ENCODE measurements at regions not wholly inside any gene's neighbourhood (a gene's known extent, or its start where the extent isn't known, plus 50 kb on each side); places are given as distances from the start of the nearest gene placed in this dataset.

DNA sequence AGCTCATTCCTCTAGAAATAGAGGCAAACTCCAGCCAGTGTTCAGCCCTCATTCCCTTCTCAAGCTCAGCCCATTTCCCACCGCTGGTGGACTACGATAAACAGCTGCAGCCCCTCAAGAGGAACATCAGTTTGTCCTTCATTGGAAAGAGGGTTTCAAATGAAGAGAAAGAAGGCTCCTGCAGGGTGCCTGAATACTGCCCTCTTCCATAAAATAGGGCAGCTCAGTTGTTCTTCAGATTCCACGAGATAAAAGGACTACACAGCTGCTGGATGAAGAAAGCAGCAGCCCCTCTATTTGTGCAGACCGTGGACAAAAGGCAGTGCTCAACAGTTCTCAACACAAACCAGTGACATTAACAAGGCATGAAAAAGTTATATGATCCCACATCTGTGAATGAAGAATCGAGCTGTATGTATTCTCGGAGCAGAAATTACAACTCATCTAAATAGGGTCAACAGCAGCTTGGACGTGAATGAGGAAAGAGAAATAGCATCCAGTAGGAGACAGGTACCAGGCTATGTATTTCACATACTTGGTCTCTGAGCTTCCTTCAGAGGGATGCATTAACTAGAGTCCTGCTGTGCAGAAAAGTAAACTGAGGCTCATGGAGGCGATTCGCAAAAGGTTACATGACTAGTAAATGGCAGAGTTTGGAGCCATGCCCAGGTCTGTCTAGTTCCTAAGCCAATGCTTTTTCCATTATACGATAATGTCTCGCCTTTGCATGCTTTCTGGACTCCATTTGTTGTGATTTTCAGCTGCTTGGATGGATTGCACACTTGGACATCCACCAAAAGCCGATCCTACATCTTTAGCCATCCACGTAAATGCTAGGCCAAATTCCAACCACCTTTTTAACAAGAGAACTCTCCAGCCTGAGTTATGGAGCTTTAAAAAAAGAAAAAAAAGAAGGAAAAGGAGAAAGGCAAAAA, 301.2 kb upstream of the PPARGC1A start:
- TF ChIP-seq, protein P1, sequence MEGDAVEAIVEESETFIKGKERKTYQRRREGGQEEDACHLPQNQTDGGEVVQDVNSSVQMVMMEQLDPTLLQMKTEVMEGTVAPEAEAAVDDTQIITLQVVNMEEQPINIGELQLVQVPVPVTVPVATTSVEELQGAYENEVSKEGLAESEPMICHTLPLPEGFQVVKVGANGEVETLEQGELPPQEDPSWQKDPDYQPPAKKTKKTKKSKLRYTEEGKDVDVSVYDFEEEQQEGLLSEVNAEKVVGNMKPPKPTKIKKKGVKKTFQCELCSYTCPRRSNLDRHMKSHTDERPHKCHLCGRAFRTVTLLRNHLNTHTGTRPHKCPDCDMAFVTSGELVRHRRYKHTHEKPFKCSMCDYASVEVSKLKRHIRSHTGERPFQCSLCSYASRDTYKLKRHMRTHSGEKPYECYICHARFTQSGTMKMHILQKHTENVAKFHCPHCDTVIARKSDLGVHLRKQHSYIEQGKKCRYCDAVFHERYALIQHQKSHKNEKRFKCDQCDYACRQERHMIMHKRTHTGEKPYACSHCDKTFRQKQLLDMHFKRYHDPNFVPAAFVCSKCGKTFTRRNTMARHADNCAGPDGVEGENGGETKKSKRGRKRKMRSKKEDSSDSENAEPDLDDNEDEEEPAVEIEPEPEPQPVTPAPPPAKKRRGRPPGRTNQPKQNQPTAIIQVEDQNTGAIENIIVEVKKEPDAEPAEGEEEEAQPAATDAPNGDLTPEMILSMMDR (IDR thresholded peaks at IDR 0.05): no peak
- no peak for TF ChIP-seq POLR2A (IDR thresholded peaks at IDR 0.05)
- no peak for TF ChIP-seq POLR2AphosphoS5 (IDR thresholded peaks at IDR 0.05)
- no peak for TF ChIP-seq EP300 (IDR thresholded peaks at IDR 0.05)

Data from suprapubic skin (tissue), 4 donors.